ENCODE measurements at regions not wholly inside any gene's neighbourhood (a gene's known extent, or its start where the extent isn't known, plus 50 kb on each side); places are given as distances from the start of the nearest gene placed in this dataset.

- CTCF ChIA-PET (ENCODE audit: partially characterized antibody), result interaction anchor here (1.6 kb wide), 1 partner anchor 262 kb away, joined by 3 read pairs; no protein-coding TSS in a partner anchor
- Histone ChIP-seq H3K9me3 (ENCODE audit: insufficient read depth in 2 of 2, low read depth in 1 of 2, low read length in 1 of 2) (no peaks in the 10 kb centered on the region), H3K56ac (replicated peaks; ENCODE audit: insufficient read length, low read depth, low read length) (no peak overlapping the region), H4K91ac (replicated peaks; ENCODE audit: insufficient read length, low read length) (no peak overlapping the region), H3K14ac (ENCODE audit: insufficient read length) (no peak overlapping the region), H2BK20ac (ENCODE audit: low read length) (no peak overlapping the region), H3K79me1 (ENCODE audit: low read depth, low read length) (no peaks in the 10 kb centered on the region), H3K79me2 (ENCODE audit: control insufficient read depth in 1 of 2, insufficient read depth in 2 of 2, low read length in 2 of 2) (no peaks in the 10 kb centered on the region), H3K27me3 (replicated peaks in 1 of 4; ENCODE audit: control insufficient read depth in 3 of 4, extremely low read depth in 1 of 4, insufficient read depth in 3 of 4, low read length in 3 of 4) (no peaks in the 10 kb centered on the region), H3K36me3 (ENCODE audit: control insufficient read depth in 2 of 4, insufficient read depth in 4 of 4, low read length in 3 of 4) (no peaks in the 10 kb centered on the region), H3K23ac (ENCODE audit: insufficient read length) (no peak overlapping the region), H2BK120ac (replicated peaks; ENCODE audit: low read depth, low read length) (no peak overlapping the region), H4K8ac (ENCODE audit: extremely low read depth, insufficient read depth, low read length) (no peak overlapping the region), H3K4me2 (ENCODE audit: insufficient read depth in 1 of 2, low read depth in 2 of 2, low read length in 2 of 2) (no peak overlapping the region), H3K23me2 (ENCODE audit: low read depth, low read length) (no peaks in the 10 kb centered on the region), H3K18ac (ENCODE audit: extremely low read depth, low read length) (no peak overlapping the region), H2AK5ac (ENCODE audit: low read depth, low read length) (no peak overlapping the region), H2BK15ac (ENCODE audit: low read length) (no peak overlapping the region), H3K4me1 (replicated peaks in 1 of 4; ENCODE audit: control insufficient read depth in 3 of 4, insufficient read depth in 4 of 4, low read length in 3 of 4) (no peaks in the 10 kb centered on the region), H3K4me3 (ENCODE audit: extremely low read depth in 1 of 4, insufficient read depth in 2 of 4, low read depth in 3 of 4, low read length in 4 of 4) (no peak overlapping the region), H3K9ac (replicated peaks in 1 of 4; ENCODE audit: extremely low read depth in 1 of 4, low read depth in 3 of 4, low read length in 3 of 4) (no peak overlapping the region), H2BK5ac (ENCODE audit: low read depth, low read length) (no peak overlapping the region), H4K20me1 (replicated peaks in 1 of 2; ENCODE audit: control insufficient read depth in 1 of 2, insufficient read depth in 2 of 2, low read length in 2 of 2) (no peaks in the 10 kb centered on the region), H4K5ac (ENCODE audit: insufficient read length, low read depth, low read length) (no peak overlapping the region), H2AFZ (ENCODE audit: low read length) (no peak overlapping the region), H3K4ac (replicated peaks; ENCODE audit: insufficient read length, low read depth, low read length) (no peak overlapping the region), H2BK12ac (ENCODE audit: low read depth, low read length) (no peak overlapping the region), H3K27ac (ENCODE audit: low read depth, low read length) (no peak overlapping the region)
- FAIRE-seq (no peak), DNase-seq (ENCODE audit: low read depth in 1 of 2, low spot score in 2 of 2) (no peak)
- POLR2A ChIA-PET (ENCODE audit: partially characterized antibody), result no interaction called here
- WGBS, 2 experiments (ENCODE audit: extremely low coverage in 1 of 2, insufficient coverage in 1 of 2, insufficient read length in 1 of 2, insufficient replicate concordance in 2 of 2, low coverage in 1 of 2, low lambda C conversion rate in 2 of 2, missing lambda C conversion rate in 1 of 2), result 87% methylated on average over 9 of the region's 9 CpGs; no CpG with 5 or more reads in 1 of the 2 experiments
- TF ChIP-seq TBP (IDR thresholded peaks at IDR 0.05; ENCODE audit: low read depth, low read length) (no peak), TEAD4 (IDR thresholded peaks at IDR 0.05; ENCODE audit: low read depth, low read length) (no peak), BRCA1 (IDR thresholded peaks at IDR 0.05; ENCODE audit: low read depth, low read length) (no peak), HDAC6 (IDR thresholded peaks at IDR 0.05; ENCODE audit: low read depth, low read length) (no peak), POU5F1 (IDR thresholded peaks at IDR 0.05; ENCODE audit: low read depth, low read length) (no peak), RAD21 (IDR thresholded peaks at IDR 0.05 in 1 of 2, conservative IDR thresholded peaks at IDR 0.05 in 1 of 2; ENCODE audit: low read depth in 2 of 2, low read length in 2 of 2) (no peak), TAF7 (optimal IDR thresholded peaks at IDR 0.05; ENCODE audit: borderline replicate concordance, low read depth, low read length) (no peak), BACH1 (IDR thresholded peaks at IDR 0.05; ENCODE audit: low read length) (no peak), SIN3A (conservative IDR thresholded peaks at IDR 0.05 in 1 of 2, IDR thresholded peaks at IDR 0.05 in 1 of 2; ENCODE audit: low read depth in 1 of 2, low read length in 2 of 2) (no peak), PHF8 (conservative IDR thresholded peaks at IDR 0.05; ENCODE audit: low read depth, low read length) (no peak), RNF2 (IDR thresholded peaks at IDR 0.05; ENCODE audit: borderline replicate concordance, low read depth, low read length, missing control alignments, poor library complexity, severe bottlenecking) (no peak), RFX5 (IDR thresholded peaks at IDR 0.05; ENCODE audit: borderline replicate concordance, low read depth, low read length) (no peak), JUND (IDR thresholded peaks at IDR 0.05; ENCODE audit: low read length) (no peak)
These were observed 87.5 kb upstream of the ALKAL2 start for GRCh38 chr2:375270-375955.
